GM19468 (cell line): ENCODE measurements at regions not wholly inside any gene's neighbourhood (a gene's known extent, or its start where the extent isn't known, plus 50 kb on each side); places are given as distances from the start of the nearest gene placed in this dataset.
"Not testable (repeated sequence)": the region's sequence is repeated elsewhere in the genome, so short reads cannot be mapped to it uniquely, and the experiment has no call there.

Experiments used
- ATAC-seq: cut with Tn5 transposase; IDR thresholded peaks from one replicate; pipeline ENCODE4 v1.9.1; 2021; ENCODE audit warnings: mild to moderate bottlenecking, moderate library complexity, moderate number of reproducible peaks; ENCODE audit not compliant: unreplicated experiment; ENCODE audit errors: extremely low read depth

DNA sequence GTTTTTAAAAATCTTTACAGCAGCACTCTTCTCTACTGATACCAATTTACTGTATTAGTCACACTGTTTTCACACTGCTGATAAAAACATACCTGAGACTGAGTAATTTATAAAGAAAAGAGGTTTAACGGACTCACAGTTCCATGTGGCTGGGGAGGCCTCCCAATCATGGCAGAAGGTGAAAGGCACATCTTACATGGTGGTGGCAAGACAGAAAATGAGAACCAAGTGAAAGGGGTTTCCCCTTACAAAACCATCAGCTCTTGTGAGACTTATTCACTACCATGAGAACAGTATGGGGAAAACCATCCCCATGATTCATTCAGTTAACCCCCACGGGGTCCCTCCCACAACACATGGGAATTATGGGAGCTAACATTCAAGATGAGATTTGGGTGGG, 481.9 kb upstream of the TLE4 start:
- ATAC-seq: not testable (repeated sequence)

DNA sequence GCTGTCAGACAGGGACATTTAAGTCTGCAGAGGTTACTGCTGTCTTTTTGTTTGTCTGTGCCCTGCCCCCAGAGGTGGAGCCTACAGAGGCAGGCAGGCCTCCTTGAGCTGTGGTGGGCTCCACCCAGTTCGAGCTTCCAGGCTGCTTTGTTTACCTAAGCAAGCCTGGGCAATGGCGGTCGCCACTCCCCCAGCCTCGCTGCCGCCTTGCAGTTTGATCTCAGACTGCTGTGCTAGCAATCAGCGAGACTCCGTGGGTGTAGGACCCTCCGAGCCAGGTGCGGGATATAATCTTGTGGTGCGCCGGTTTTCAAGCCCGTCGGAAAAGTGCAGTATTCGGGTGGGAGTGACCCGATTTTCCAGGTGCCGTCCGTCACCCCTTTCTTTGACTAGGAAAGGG, 468.5 kb upstream of the TLE4 start:
- not testable (repeated sequence) for ATAC-seq

DNA sequence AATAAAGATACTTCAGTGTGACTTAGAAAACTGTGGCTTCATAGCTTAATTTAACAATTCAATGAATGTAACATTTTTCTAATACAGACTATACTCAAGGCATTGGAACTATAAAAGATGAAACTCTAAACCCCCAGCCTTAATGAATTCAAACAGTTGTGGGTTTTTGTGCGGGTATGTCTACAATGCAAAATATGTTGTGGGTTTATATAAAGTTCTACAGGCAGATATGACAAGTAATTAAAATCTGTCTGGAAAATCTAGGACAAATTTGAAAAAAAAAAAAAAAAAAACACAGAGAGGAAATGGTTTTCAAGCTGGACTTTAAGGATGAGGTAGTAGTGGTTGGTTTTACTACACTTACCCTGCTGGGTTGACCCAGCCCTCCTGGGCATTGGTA, 467.5 kb upstream of the TLE4 start:
- ATAC-seq: no peak

DNA sequence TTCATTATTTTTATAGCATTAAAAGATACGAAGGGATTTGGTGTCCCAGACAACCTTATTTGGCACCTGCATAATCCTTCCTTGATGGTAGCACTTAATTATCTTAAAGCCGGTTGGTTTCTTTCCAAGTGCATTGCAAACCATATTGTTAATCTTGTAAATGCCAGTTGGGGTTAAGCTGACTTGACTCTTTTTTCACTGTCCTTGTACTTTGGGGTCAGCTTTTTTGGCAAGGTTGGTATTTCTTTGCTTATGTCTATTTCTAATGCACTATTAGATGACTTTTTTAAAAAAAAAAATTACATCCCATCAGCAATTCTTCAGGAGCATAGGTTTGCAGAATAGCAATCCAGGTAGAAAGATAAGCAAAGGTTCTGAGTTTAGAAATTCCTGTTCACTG, 466.8 kb upstream of the TLE4 start:
- ATAC-seq: no peak

DNA sequence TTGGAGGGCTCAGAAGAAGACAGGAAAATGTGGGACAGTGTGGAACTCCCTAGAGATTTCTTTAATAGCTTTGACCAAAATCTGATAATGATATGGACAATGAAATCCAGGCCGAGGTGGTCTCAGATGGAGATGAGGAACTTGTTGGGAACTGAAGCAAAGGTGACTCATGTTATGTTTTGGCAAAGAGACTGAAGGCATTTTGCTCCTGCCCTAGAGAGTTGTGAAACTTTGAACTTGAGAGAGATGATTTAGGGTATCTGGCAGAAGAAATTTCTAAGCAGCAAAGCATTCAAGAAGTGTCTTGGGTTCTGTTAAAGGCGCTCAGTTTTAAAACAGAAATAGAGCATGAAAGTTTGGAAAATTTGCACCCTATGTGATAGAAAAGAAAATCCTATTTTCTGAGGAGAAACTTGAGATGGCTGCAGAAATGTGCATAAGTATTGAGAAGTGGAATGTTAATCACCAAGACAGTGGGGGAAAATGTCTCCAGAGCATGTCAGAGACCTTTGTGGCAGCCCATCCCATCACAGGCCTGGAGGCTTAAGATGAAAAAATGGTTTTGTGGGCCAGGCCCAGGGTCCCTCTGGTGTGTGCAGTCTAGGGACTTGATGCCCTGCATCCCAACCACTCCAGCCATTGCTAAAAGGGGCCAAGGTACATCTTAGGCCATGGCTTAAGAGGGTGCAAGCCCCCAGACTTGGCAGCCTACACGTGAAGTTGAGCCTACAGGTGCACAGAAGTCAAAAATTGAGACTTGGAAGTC, 463.7 kb upstream of the TLE4 start:
- ATAC-seq: no peak

DNA sequence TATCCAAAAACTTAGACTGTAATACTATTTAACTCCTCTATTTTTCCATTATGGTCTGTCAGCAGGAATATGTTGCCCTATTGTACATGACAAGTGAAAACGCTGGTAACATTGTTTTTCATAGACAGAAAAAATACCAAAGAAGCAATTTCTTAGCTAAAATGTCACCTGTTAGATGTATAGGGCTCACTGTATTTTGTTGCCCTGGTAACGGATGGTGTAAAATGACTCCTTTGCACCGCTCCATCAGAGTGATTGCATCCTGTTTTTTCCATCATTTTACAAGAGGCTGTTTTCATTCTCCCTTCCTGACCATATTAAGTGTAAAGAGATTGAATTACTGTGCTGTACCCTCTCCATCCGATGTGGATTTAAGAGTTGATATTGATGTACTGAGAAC, 460.1 kb upstream of the TLE4 start:
- no peak for ATAC-seq

DNA sequence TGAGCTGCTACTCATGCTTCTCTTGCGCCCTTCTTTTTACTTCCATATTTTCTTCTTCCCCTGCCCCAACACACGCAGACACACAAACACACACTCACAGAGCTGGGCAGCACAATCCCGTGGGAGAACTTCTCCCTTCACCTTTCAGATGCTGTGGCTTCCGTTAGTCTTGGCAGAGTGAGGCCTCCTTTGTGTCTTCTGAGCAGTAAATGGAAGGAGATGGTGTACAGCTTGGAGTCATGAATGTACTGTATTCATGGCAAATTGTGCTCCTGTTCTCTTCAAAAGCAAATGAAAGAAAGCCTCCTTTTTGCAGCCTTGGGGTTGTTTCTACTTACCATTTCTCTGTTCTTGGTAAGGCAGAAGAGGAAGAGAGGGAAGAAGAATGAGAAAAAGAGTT, 456.6 kb upstream of the TLE4 start:
- ATAC-seq: no peak

DNA sequence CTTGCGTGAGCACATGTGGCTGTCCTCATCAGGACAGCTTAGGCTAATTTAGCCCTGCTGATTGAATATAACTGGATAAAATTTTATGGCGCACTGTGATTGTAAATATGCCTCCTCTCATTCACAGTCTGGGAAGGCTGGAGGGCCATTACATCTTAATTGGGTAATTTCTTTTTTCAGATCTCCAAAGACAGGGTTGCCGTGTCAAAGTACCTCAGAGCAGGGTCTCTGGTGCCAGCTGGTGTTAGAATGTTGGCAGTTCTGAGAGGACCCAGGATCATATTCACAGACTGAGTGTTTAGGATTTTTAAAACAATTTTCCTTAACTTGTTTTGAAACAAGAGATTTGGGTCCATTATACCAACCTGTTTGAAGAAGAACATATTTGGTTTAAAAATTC, 455.7 kb upstream of the TLE4 start:
- ATAC-seq: no peak

DNA sequence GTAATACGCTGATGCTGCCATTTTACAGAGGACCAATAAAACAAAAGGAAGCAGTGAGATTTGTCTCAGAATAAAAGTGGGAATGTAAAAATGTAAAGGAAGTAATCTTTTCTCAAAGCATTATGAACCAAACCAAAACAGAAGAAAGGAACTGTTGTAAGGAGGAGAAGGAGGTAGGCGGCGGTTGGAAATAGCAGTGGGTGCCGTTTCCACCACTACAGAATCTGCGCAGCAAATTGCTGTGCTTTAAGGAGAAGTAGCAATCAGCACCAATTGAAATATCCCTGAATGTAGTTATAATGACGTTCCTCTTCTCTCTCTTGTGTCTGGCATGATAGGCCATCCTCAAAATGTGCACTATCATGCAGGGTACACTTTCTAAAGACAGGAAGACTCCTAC, 455.1 kb upstream of the TLE4 start:
- ATAC-seq: no peak

DNA sequence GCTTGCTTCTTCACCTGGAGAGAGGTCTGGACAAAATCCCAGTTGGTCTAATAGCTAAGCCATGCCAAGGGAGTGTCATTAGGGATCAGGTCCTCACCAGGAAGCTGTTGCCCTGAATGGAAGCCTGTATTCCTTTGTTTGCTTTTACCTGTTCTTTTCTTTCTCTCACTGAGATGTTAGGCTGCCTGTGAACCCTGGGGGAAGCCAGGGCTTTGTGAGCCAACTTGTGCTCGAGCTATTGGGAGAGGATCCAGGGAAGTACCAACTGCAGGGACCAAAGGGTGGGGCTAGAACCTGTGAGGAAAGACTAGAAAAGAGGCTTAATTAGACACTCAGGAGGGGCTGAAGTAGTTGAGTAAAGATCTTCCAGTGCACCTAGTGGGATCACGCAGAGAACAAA, 451.2 kb upstream of the TLE4 start:
- no peak for ATAC-seq

DNA sequence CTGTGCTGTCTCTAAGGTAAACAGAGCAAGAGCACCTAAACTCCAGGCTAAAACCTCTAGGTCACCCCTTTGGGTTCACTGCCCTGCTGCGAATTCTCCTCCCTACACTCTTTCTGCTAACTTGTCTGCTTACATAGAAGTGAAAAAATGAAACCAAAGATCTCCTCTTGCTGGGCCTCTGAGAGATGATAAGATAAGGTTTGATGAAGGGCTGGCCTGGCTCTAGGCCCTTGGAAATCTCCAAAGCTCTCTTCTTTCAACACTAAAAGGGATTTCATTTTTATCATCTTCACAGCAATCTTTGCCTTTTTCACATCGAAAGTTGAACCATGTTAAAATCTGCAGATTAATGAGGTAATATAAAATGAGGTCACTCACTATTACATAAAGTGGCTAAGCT, 450.8 kb upstream of the TLE4 start:
- no peak for ATAC-seq

DNA sequence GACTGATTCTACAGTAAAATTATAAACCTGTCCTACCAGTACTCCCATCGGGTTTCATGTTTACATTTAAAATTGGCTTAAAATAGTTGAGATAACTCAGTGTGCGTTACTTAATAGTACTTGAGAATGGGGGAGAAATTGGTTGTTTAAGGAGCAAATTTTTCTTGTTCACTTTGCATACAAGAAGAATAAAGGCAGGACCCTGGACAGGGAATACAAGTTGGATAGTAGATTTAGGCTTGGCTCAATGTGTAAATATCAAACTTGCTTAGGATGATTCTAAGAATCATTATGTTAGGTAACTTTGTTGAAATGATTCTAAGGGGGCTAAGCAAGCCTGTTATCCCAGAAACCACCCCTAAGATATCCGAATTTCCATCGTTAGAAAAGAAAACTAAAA, 448.4 kb upstream of the TLE4 start:
- ATAC-seq: no peak

DNA sequence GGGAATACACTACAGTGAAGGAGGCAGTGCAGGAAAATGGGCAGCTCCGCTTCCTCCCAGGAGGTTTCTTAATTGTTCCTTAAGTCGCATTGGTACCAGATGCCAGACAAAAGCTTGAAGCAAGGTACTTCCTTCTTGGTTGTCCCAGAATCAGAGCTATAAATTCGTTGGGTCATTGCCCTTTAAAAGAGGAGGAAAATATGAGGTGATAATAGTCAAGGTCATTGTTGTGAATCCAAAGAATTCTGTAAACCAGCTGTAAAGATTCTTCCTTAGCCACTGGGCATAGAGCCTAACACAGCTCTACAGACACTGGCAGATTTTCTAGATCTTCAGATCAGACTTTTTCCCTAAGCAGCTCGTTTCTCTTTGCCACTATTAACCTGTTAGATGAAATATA, 444.1 kb upstream of the TLE4 start:
- ATAC-seq: no peak

DNA sequence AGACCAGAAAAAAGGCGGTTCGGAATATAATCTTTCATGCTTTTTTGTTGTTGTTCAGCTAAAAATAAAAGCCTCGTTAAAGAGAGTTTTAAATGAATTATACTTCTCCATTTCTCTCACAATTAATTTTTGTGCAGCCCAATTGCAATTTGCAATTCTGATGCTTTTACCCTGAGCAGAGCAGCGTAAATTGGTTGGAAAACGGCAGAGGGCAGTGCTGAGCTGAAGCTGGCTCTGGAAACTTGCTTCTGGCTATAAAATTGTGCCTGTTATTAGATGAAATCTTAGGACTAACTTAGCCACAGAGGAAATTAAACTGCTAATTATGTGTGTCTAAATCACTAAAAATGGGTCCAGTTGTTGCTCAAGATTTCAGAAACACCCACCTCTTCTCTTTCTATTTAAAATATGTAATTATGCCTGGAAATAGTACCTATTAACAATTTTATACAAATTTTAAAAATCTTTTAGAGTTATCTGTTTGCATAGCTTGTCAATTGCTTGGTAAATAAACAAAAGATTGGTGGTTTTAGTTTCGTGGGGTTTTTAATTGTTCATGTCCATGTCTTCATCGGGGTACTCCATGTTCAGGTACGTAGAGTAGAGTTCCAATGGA, 441.8 kb upstream of the TLE4 start:
- ATAC-seq: no peak

DNA sequence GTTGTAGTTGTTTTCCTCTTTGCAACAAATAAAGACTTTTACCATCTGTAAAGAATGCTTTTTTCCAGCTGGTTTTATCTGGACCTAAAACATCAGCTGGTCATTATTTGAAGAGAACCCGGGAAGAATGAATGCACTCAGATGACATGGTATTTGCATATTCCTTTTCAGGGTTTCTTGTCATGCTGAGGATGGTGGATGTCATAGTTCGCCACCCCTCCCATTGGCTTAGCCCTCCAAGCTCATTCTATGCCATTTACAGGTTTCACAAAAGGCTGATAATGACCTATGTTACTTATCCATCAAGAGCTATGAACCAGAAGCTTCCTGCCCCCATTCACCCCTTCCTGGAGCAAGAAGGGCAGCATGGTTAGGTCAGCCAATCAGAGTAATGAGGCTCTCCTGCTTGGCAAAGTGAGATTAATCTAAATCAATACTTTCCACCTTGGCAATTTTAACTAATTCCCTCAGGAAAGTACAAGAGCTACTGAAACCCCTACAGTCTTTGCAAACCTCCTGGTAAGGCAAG, 440.5 kb upstream of the TLE4 start:
- no peak for ATAC-seq

DNA sequence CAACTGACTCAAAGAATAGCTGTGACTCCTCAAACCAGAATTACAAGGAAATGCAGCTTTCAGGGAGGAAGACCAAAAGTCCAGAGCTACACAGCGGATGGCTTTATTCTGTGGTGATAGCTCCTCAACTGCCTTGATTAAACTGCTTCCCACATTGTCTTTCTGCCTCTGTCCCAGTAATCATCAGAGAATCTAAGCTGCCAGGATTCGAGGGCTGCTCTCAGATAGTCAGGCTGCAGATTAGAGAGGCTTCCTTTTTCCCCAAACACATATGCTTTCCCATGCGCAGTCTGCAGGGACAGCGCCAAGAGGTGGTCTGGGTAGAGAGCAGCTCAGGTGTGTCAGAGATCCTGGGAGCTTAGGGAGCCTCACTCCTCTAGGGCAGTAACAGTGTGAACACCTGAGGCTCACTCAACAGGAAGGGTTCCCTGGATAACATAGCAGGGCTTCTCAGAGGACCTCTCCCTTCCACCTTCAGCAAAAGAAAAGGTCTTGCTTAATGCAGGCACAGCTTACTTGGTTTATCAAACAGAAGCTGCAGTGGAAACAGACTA, 439.9 kb upstream of the TLE4 start:
- ATAC-seq: no peak

DNA sequence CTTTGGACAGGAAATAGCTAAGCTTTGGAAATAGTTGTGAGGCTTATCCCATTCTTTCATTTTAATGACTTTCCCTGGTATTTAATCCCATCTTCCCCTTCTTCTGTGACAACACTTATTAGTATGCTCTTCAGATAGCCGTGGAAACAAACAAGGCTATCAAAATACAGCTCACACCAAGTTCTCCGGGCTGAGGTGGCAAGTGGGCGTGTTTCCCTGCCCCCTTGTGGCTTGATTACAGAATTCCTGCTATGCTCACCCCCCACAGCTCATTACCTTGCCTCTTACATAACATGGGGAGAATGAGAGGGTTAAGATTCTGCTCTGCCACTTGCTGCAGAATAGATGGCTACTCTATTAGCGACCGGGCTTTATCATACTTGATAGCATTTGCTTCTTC, 437.1 kb upstream of the TLE4 start:
- ATAC-seq: no peak

DNA sequence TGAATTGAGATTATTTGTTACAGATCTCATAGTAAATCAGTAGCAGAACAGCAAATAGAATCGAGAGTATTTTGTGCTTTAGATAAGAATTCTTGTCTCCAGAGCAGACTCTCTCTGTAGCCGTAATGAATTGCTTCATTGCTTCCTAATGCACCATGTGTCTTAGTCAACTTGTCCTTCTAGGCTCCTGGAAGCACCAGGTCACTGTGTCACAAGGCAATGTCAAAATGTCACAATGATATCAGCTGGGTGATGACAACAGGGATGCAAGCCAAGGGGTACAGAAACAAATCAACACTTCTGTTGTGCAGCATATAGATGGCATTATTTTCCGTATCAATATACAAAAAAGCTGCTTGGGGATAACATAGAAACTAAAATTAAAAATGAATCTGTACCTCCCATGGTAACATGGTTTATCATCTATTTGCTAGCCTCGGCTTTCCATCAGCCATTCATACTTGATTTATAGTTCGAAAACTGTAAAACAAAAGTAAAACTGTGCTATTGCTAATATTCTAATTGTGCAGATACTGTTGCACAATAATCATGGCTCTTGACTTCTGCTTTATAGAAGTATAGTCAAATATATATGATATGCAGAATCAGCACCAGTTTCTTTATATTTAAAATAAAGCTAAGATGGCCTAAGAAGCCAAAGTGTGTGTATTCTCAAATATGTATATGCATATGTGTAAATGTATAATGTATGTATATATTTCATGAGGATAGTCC, 435.9 kb upstream of the TLE4 start:
- ATAC-seq: no peak

DNA sequence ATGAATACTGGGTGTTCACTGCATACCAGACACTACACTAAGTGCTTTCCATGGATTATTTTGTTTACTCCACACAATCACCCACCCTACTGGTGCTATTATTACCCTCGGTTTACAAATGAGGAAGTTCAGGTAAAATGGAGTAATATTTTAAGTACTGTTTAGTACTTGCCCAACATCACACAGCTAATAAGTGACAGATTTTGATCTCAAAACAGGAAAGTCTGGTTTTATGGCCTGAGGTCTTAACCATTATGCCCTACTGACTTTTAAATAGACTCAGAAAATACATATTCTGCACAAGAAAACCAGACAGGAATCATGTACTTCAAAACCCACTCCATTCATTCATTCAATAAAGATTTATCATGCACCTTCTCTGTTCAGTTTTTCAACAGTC, 431.0 kb upstream of the TLE4 start:
- ATAC-seq: no peak

DNA sequence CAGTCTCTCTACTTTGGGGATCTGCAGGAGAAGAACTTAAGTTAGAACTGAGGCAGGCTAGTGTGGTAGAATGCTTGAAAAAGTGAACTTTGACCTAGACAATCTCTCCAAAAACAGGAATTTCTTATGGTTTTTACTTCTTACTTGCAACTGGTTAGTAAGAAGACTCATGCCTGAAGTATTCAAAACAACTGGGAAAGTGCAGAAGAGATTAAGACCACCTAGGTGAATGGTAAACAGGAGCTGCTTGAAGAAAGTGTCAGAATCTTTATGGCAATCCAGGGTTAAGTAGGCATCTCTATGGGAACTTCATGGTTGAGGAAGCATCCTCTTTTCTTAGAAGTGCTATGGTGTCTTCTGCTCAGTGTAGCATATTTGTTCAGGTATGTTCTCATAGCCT, 428.6 kb upstream of the TLE4 start:
- no peak for ATAC-seq

DNA sequence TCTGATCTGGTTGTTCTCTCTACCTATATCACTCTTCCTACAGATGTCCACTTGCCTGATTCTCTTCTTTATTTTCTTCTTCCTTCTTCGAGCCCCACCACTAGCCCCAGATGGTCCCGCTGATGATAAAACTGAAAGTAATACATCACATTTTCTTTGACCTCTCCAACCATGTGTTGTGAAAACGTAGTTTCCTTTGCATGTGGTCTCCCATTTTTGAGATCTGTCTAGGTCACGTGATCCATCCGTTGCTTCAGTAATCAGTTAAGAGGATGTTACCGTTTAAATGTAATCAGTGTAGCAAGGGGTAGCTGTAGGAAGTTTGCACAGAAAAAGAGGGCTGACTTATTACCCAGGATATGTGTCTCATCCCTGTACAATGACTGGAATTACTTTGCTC, 426.3 kb upstream of the TLE4 start:
- no peak for ATAC-seq
